Mucosa of rectum (tissue), 2 donors: ENCODE measurements at regions not wholly inside any gene's neighbourhood (a gene's known extent, or its start where the extent isn't known, plus 50 kb on each side); places are given as distances from the start of the nearest gene placed in this dataset.
"Not testable (repeated sequence)": the region's sequence is repeated elsewhere in the genome, so short reads cannot be mapped to it uniquely, and the experiment has no call there.

ENCODE experiments used
- H3K27ac ChIP-seq, 2 donors: one replicate each; pipeline ENCODE4 v1.7.0; 2013; ENCODE audit warnings: inconsistent platforms in 2 of 2, low read depth in 2 of 2, low read length in 2 of 2
- H3K27me3 ChIP-seq, 2 donors: one replicate each; pipeline ENCODE4 v1.7.0; 2013; ENCODE audit warnings: low read length in 2 of 2; ENCODE audit not compliant: control insufficient read depth in 2 of 2, insufficient read depth in 2 of 2
- H3K36me3 ChIP-seq, 2 donors: one replicate each; pipeline ENCODE4 v1.7.0; 2013; ENCODE audit warnings: low read length in 2 of 2; ENCODE audit not compliant: control insufficient read depth in 2 of 2, insufficient read depth in 2 of 2
- H3K4me1 ChIP-seq, 2 donors: one replicate each; pipeline ENCODE4 v1.7.0; 2013; ENCODE audit warnings: low read length in 2 of 2, mild to moderate bottlenecking in 1 of 2; ENCODE audit not compliant: control insufficient read depth in 2 of 2, insufficient read depth in 2 of 2
- H3K4me3 ChIP-seq, 2 donors: one replicate each; pipeline ENCODE4 v1.7.0; 2013; ENCODE audit warnings: low read length in 2 of 2
- H3K9ac ChIP-seq, 2 donors: one replicate each; pipeline ENCODE4 v1.7.0; 2013; ENCODE audit warnings: low read length in 2 of 2, low read depth in 1 of 2, mild to moderate bottlenecking in 1 of 2
- H3K9me3 ChIP-seq, 2 donors: one replicate each; pipeline ENCODE4 v1.7.0; 2013; ENCODE audit warnings: low read length in 2 of 2; ENCODE audit not compliant: control insufficient read depth in 2 of 2
- donor health status: healthy.
- donor health status: Normal muscosa, but diverticular disease.

GRCh38 chr3:48077815-48078214 is 61.6 kb upstream of the MAP4 start:
- Histone ChIP-seq H3K36me3 (peaks cover 0 to 2% of the 10 kb centered on the region in 2 donors), H3K4me1 (no peaks in the 10 kb centered on the region), H3K9ac (no peak overlapping the region), H3K27ac (no peak overlapping the region), H3K27me3 (no peaks in the 10 kb centered on the region), H3K4me3 (no peak overlapping the region), H3K9me3 (no peaks in the 10 kb centered on the region)

- H3K36me3 ChIP-seq: no peaks in the 10 kb centered on the region
- no peak overlapping the region for H3K9ac ChIP-seq
- H3K4me3 ChIP-seq: no peak overlapping the region
- no peak overlapping the region for H3K27ac ChIP-seq
- no peaks in the 10 kb centered on the region for H3K9me3 ChIP-seq
- H3K4me1 ChIP-seq: peaks cover 0 to 7% of the 10 kb centered on the region in 2 donors
- H3K27me3 ChIP-seq: no peaks in the 10 kb centered on the region
Observed at GRCh38 chr3:48070030-48070429, 53.8 kb upstream of the MAP4 start.

GRCh38 chr3:48069339-48069738 is 53.1 kb upstream of the MAP4 start:
- H3K36me3 ChIP-seq: no peaks in the 10 kb centered on the region
- H3K4me3 ChIP-seq: no peak overlapping the region
- H3K27me3 ChIP-seq: no peaks in the 10 kb centered on the region
- peaks cover 0 to 7% of the 10 kb centered on the region in 2 donors for H3K4me1 ChIP-seq
- no peak overlapping the region for H3K9ac ChIP-seq
- no peak overlapping the region for H3K27ac ChIP-seq
- no peaks in the 10 kb centered on the region for H3K9me3 ChIP-seq

- Histone ChIP-seq H3K36me3 (no peaks in the 10 kb centered on the region), H3K9ac (no peak overlapping the region), H3K27me3 (no peaks in the 10 kb centered on the region), H3K4me3 (no peak overlapping the region), H3K9me3 (no peaks in the 10 kb centered on the region), H3K4me1 (peaks cover 0 to 7% of the 10 kb centered on the region in 2 donors), H3K27ac (no peak overlapping the region)
Observed at GRCh38 chr3:48068886-48069285, 52.7 kb upstream of the MAP4 start.

GRCh38 chr3:48068320-48068719 is 52.1 kb upstream of the MAP4 start:
- not testable (repeated sequence) for H3K36me3 ChIP-seq, H3K4me1 ChIP-seq, H3K9me3 ChIP-seq, H3K4me3 ChIP-seq, H3K27me3 ChIP-seq, H3K9ac ChIP-seq, H3K27ac ChIP-seq

GRCh38 chr3:48067271-48067670 is 51.1 kb upstream of the MAP4 start:
- peaks cover 0 to 7% of the 10 kb centered on the region in 2 donors for H3K4me1 ChIP-seq
- no peaks in the 10 kb centered on the region for H3K9me3 ChIP-seq
- no peaks in the 10 kb centered on the region for H3K27me3 ChIP-seq
- no peak overlapping the region for H3K9ac ChIP-seq
- no peak overlapping the region for H3K27ac ChIP-seq
- no peaks in the 10 kb centered on the region for H3K36me3 ChIP-seq
- no peak overlapping the region for H3K4me3 ChIP-seq
